Motor neuron (in vitro differentiated cells): ENCODE measurements at regions not wholly inside any gene's neighbourhood (a gene's known extent, or its start where the extent isn't known, plus 50 kb on each side); places are given as distances from the start of the nearest gene placed in this dataset.
A peak's percentile ranks its signal among the peaks of the same experiment; 100 is the strongest.
"Not testable (repeated sequence)": the region's sequence is repeated elsewhere in the genome, so short reads cannot be mapped to it uniquely, and the experiment has no call there.

Experiments used
- ATAC-seq, 8 experiments: fragments of 200-7000 bp; cut with Tn5 transposase; replicated peaks in 6 of 8; 2 replicates each; pipeline ENCODE4 v1.8.0; 2021; ENCODE audit warnings: mild to moderate bottlenecking in 8 of 8, moderate library complexity in 8 of 8
- H3K27ac ChIP-seq, 2 donors: fragments of 250-450 bp; sonication (Bioruptor Pico); 2 replicates each; pipeline ENCODE4 v1.9.0; 2021; ENCODE audit warnings: antibody characterized with exemption in 2 of 2, mild to moderate bottlenecking in 2 of 2, moderate library complexity in 1 of 2
- H3K4me1 ChIP-seq, 2 donors: fragments of 250-450 bp; sonication (Bioruptor Pico); replicated peaks in 1 of 2; 2 replicates each; pipeline ENCODE4 v1.6.1; 2021; ENCODE audit warnings: antibody characterized with exemption in 2 of 2, mild to moderate bottlenecking in 2 of 2, moderate library complexity in 1 of 2
- H3K4me3 ChIP-seq, 5 donors: fragments of 250-450 bp; sonication (Bioruptor Pico); 2 replicates each; pipeline ENCODE4 v1.9.0; 2021; ENCODE audit warnings: antibody characterized with exemption in 5 of 5, mild to moderate bottlenecking in 5 of 5, moderate library complexity in 4 of 5
- whole genome bisulfite sequencing, 10 experiments: fragments of 450-650 bp; shearing (Covaris generic); methylation state at CpG; one replicate each; pipeline ENCODE4 v1.0.0; 2022; 5-methylcytosine and 5-hydroxymethylcytosine counted together
- in situ Hi-C, 9 experiments: fragments of 400-800 bp; cut with MboI; loops; one replicate each; pipeline ENCODE4 v1.15.0; 2021; ENCODE audit warnings: low sequenced_read_pairs in 9 of 9, low pct_unique_long_range_greater_than_20kb in 2 of 9; ENCODE audit not compliant: unreplicated experiment in 9 of 9

DNA sequence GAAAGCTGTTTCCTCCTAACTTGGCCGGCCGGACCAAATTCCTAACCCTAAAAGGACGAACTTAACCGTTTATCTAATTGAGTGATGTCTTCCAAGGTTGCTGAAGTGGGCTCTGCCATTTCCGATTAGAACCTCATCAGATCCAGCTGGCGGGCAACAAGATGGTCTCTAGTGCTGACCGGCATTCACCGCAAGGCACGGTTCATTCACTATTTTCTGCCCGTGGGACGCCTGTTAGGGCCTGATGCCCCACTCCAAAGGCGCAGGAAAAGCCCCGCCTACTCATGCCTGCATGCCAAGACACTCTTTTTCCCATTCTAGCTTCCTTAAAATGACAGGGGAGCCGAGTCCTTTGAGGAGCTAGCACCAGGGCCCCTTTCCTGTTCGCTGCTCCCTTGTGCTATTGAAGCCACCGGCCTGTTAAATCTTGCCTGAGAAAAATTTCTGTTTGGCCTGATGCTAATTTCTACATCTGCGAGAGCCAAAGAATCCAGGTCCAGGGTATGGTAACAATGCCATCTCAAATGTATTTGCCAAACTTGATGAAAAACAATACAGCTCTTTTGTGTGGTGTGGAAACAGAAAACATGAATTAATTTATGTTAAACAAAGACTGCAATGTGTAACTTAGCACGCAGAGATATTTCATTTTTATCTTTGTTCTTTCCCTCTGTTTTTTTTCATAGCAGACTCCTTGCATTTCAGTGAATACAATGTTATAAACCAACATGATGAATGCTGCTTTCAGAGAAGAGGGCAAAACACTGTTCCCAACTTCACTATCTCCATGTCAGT, 1071.2 kb upstream of the USP15 start:
- no peaks in the 10 kb centered on the region for H3K4me1 ChIP-seq
- in situ Hi-C loops, result no loop called here
- no peak overlapping the region for H3K27ac ChIP-seq
- H3K4me3 ChIP-seq, result no peak overlapping the region
- no peak for ATAC-seq
- WGBS, 10 experiments, result 35 to 100% (median 83%) methylated on average over 1 to 18 of the region's 18 CpGs

DNA sequence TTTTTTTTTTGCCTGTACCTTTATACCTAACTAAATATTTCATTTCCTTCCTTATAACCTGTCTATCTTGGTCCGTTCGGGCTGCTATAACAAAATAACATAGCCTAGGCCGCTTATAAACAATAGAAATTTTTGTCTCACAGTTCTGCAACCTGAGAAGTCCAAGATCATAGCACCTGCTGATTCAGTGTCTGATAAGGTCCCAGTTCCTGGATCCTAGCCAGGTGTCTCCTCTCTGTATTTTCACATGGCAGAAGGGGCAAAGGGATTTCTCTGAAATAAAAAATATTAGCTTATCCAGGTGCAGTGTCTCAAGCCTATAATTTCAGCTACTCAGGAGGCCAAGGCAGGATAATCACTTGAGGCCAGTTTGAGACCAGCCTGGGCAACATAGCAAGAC, 1046.6 kb upstream of the USP15 start:
- in situ Hi-C loops, result no loop called here

GRCh38 chr12:61220337-61220736, 1039.9 kb upstream of the USP15 start:
- no peak for ATAC-seq
- in situ Hi-C loops, result no loop called here
- Histone ChIP-seq H3K27ac (no peak overlapping the region), H3K4me1 (no peaks in the 10 kb centered on the region), H3K4me3 (no peak overlapping the region)
- WGBS, 10 experiments, result 0 to 97% (median 72%) methylated on average over 1 to 4 of the region's 4 CpGs

More for the DNA sequence above, 1046.6 kb upstream of the USP15 start:
- no peak for ATAC-seq
- no peak overlapping the region for H3K4me3 ChIP-seq
- no peak overlapping the region for H3K27ac ChIP-seq
- H3K4me1 ChIP-seq, result no peaks in the 10 kb centered on the region
- WGBS, 10 experiments, result 7 to 100% (median 86%) methylated on average over 1 to 3 of the region's 3 CpGs; no CpG with 5 or more reads in 1 of the 10 experiments

GRCh38 chr12:61232040-61232439, 1028.2 kb upstream of the USP15 start:
- WGBS, 10 experiments, result 47 to 100% (median 88%) methylated on average over 1 to 5 of the region's 5 CpGs
- in situ Hi-C loops, result no loop called here
- no peak for ATAC-seq

DNA sequence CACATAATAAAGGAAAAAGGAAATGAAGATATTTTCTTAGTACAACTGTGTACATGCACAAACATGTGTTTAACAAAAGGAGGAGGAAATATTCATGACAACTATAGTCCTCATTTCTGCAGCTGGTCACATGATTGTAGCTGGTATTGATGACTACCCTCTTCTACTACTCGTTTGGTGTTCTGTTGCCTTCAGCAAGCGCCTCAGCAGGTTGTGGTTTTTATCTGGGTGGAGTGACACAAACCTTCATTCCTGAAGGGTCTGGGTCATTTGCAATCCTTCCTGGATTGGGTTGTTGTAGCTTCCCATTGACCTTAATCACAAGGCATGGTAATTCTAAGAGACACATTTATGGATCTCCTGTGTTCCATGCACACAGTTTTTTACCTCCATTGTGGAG, 1009.9 kb upstream of the USP15 start:
- Histone ChIP-seq H3K4me1 (no peaks in the 10 kb centered on the region), H3K27ac (no peak overlapping the region), H3K4me3 (no peak overlapping the region)
- in situ Hi-C loops, result no loop called here
- 0 to 100% (median 79%) methylated on average over 1 to 2 of the region's 2 CpGs; no CpG with 5 or more reads in 5 of the 10 experiments for WGBS, 10 experiments
- peak in 1 of 8 experiments; percentile 25 for ATAC-seq

More at GRCh38 chr12:61232040-61232439, 1028.2 kb upstream of the USP15 start:
- H3K4me1 ChIP-seq, result no peaks in the 10 kb centered on the region
- H3K4me3 ChIP-seq, result no peak overlapping the region
- no peak overlapping the region for H3K27ac ChIP-seq

GRCh38 chr12:61251076-61251475, 1009.1 kb upstream of the USP15 start:
- no peak for ATAC-seq
- Histone ChIP-seq H3K27ac (no peak overlapping the region), H3K4me3 (no peak overlapping the region), H3K4me1 (no peaks in the 10 kb centered on the region)
- in situ Hi-C loops, result no loop called here
- WGBS, 10 experiments, result 0 to 67% (median 0%) methylated on average over 1 to 2 of the region's 3 CpGs; no CpG with 5 or more reads in 5 of the 10 experiments

GRCh38 chr12:61254225-61254624, 1006.0 kb upstream of the USP15 start:
- ATAC-seq, result no peak
- Histone ChIP-seq H3K27ac (no peak overlapping the region), H3K4me3 (no peak overlapping the region), H3K4me1 (no peaks in the 10 kb centered on the region)
- 0 to 77% (median 61%) methylated on average over 1 to 3 of the region's 3 CpGs; no CpG with 5 or more reads in 2 of the 10 experiments for WGBS, 10 experiments
- in situ Hi-C loops, result no loop called here

GRCh38 chr12:61264294-61264693, 995.9 kb upstream of the USP15 start:
- in situ Hi-C loops, ATAC-seq, H3K4me1 ChIP-seq, H3K4me3 ChIP-seq, H3K27ac ChIP-seq: not testable (repeated sequence)

GRCh38 chr12:61267474-61267873, 992.7 kb upstream of the USP15 start:
- Histone ChIP-seq H3K27ac (no peak overlapping the region), H3K4me1 (peaks cover 0 to 3% of the 10 kb centered on the region in 2 donors), H3K4me3 (no peak overlapping the region)
- in situ Hi-C loops, result no loop called here
- WGBS, 10 experiments, result 0 to 50% (median 0%) methylated on average over 1 of the region's 1 CpG; no CpG with 5 or more reads in 3 of the 10 experiments
- ATAC-seq, result peak in 7 of 8 experiments; percentile 35 to 84 (median 54)

- H3K4me3 ChIP-seq, result no peak overlapping the region
These were observed 987.8 kb upstream of the USP15 start for GRCh38 chr12:61272441-61272840.

DNA sequence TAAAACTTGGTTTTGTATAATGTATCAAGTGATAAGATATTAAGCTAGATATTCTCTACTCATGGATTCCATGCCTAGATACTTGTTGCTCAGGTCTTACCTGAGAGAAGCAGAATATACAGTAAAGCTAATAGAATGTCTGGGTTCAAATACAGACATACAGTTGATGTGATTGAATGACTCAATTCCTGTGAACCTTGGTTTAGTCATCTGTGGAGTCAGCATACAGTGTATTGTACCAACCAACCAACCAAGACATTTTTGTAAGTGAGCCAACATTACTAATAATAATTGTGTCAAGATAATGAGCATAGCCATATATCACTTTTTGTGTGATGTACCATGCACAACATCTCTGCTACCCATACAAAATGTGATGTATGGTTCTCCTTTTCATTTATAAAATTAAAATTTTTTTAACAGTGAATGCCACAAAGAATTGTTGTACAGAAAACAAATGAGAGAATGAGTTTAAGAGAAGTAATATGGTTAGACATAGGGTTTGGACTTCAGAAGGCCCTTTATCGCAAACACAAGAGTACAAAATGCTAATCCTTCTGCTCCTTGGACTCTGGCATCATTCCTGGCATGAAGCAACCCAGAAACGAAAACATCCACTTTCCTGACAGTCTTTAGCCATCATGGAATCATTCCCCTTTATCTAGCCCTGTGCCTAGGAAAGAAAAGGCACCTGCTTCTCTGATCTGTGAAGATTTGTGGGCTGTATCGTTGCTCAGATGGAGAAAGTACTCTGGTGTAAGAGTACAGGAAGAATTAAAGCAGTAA, 977.2 kb upstream of the USP15 start:
- 0 to 94% (median 41%) methylated on average over 1 to 3 of the region's 3 CpGs for WGBS, 10 experiments
- no peaks in the 10 kb centered on the region for H3K4me1 ChIP-seq
- in situ Hi-C loops, result no loop called here
- peak in 2 of 8 experiments; percentile 37 to 75 for ATAC-seq
- no peak overlapping the region for H3K27ac ChIP-seq
- H3K4me3 ChIP-seq, result no peak overlapping the region

More at GRCh38 chr12:61272441-61272840, 987.8 kb upstream of the USP15 start:
- no peak overlapping the region for H3K27ac ChIP-seq
- in situ Hi-C loops, result no loop called here
- no peaks in the 10 kb centered on the region for H3K4me1 ChIP-seq
- no peak for ATAC-seq

- H3K4me3 ChIP-seq, result no peak overlapping the region
- 0 to 90% (median 58%) methylated on average over 1 to 2 of the region's 2 CpGs; no CpG with 5 or more reads in 1 of the 10 experiments for WGBS, 10 experiments
- ATAC-seq, result no peak
- H3K4me1 ChIP-seq, result no peaks in the 10 kb centered on the region
- in situ Hi-C loops, result no loop called here
- no peak overlapping the region for H3K27ac ChIP-seq
These were observed 969.7 kb upstream of the USP15 start for GRCh38 chr12:61290473-61290872.

- WGBS, 10 experiments, result 0 to 100% (median 87%) methylated on average over 1 to 2 of the region's 2 CpGs
- H3K27ac ChIP-seq, result no peak overlapping the region
- H3K4me1 ChIP-seq, result no peaks in the 10 kb centered on the region
- in situ Hi-C loops, result no loop called here
- H3K4me3 ChIP-seq, result no peak overlapping the region
- no peak for ATAC-seq
These were observed 968.6 kb upstream of the USP15 start for GRCh38 chr12:61291647-61292046.
